ENCODE measurements at regions not wholly inside any gene's neighbourhood (a gene's known extent, or its start where the extent isn't known, plus 50 kb on each side); places are given as distances from the start of the nearest gene placed in this dataset.

GRCh38 chr6:88244721-88245120 is 78.6 kb upstream of the CNR1 start:
- WGBS (ENCODE audit: insufficient coverage, insufficient replicate concordance, low lambda C conversion rate, missing lambda C conversion rate) = 48% methylated on average over 3 of the region's 3 CpGs
- ChIA-PET RAD21 (ENCODE audit: unreplicated experiment) (no interaction called here), POLR2A (no interaction called here), SMC1A (ENCODE audit: uncharacterized antibody, unreplicated experiment) (no interaction called here), CTCF (interaction anchor here (0.6 kb wide), 1 partner anchor 222 kb away, joined by 3 read pairs; no protein-coding TSS in a partner anchor)
- H3K36me3 ChIP-seq (ENCODE audit: control insufficient read depth in 2 of 2, insufficient read depth in 2 of 2, low read length in 1 of 2) = no peaks in the 10 kb centered on the region
- H2AFZ ChIP-seq (ENCODE audit: control insufficient read depth, low read depth, low read length) = no peak overlapping the region
- H3K4me2 ChIP-seq (ENCODE audit: control insufficient read depth, insufficient read depth) = no peak overlapping the region
- BruUV-seq (replicated peaks) = no TSS peak
- no peaks in the 10 kb centered on the region for H4K20me1 ChIP-seq (ENCODE audit: control insufficient read depth, insufficient read depth)
- FAIRE-seq (no peak), DNase-seq (ENCODE audit: low read depth, low spot score) (no peak), ATAC-seq (no peak)
- TF ChIP-seq IKZF1 (conservative IDR thresholded peaks at IDR 0.05) = no peak
- TF ChIP-seq CEBPB (IDR thresholded peaks at IDR 0.05; ENCODE audit: borderline replicate concordance in 1 of 2, low read depth in 2 of 2, low read length in 2 of 2) = no peak
- TF ChIP-seq NFYB (IDR thresholded peaks at IDR 0.05; ENCODE audit: insufficient read depth, low read depth, low read length) = no peak
- no peak for TF ChIP-seq FOXK2 (IDR thresholded peaks at IDR 0.05)
- no peak for TF ChIP-seq GABPA (IDR thresholded peaks at IDR 0.05; ENCODE audit: low read depth)
- no peak for TF ChIP-seq NFXL1 (IDR thresholded peaks at IDR 0.05; ENCODE audit: borderline replicate concordance)
- no peak for TF ChIP-seq ATF3 (IDR thresholded peaks at IDR 0.05; ENCODE audit: borderline replicate concordance, extremely low read depth, low read depth, low read length)
- no peak for TF ChIP-seq NFIC (IDR thresholded peaks at IDR 0.05; ENCODE audit: low read depth, low read length)
- no peak for TF ChIP-seq IRF4 (IDR thresholded peaks at IDR 0.05; ENCODE audit: low read depth, low read length)
- TF ChIP-seq FOS (IDR thresholded peaks at IDR 0.05; ENCODE audit: borderline replicate concordance, extremely low read depth, insufficient read length) = no peak
- no peak for TF ChIP-seq MAX (IDR thresholded peaks at IDR 0.05; ENCODE audit: low read depth, low read length)
- in situ Hi-C loops (cut with MboI) (no loop called here), intact Hi-C loops (cut with micrococcal nuclease; ENCODE audit: unreplicated experiment) (loop anchor here (10.0 kb wide), 1 partner anchor 370 kb away; no protein-coding TSS in a partner anchor)
- no peak overlapping the region for H3K27ac ChIP-seq (ENCODE audit: control insufficient read depth, insufficient read depth)
- no peaks in the 10 kb centered on the region for H3K27me3 ChIP-seq (replicated peaks in 1 of 2; ENCODE audit: control insufficient read depth in 2 of 2, insufficient read depth in 2 of 2, low read length in 1 of 2)
- H3K9me3 ChIP-seq (replicated peaks; ENCODE audit: control insufficient read depth, insufficient read depth, low read length) = no peaks in the 10 kb centered on the region
- H3K4me3 ChIP-seq = no peak overlapping the region
- no peak overlapping the region for H3K9ac ChIP-seq (ENCODE audit: control insufficient read depth, insufficient read depth, low read length)
- H3K79me2 ChIP-seq (ENCODE audit: control insufficient read depth, insufficient read depth, low read length) = no peaks in the 10 kb centered on the region
- no peaks in the 10 kb centered on the region for H3K4me1 ChIP-seq (ENCODE audit: control insufficient read depth, insufficient read depth, low read length)
